ENCODE measurements at regions not wholly inside any gene's neighbourhood (a gene's known extent, or its start where the extent isn't known, plus 50 kb on each side); places are given as distances from the start of the nearest gene placed in this dataset.

- H3K4me3 ChIP-seq (ENCODE audit: control insufficient read depth, low read depth, low read length) = no peak overlapping the region
- no peak for DNase-seq (ENCODE audit: low read depth)
- TF ChIP-seq CTCF (IDR thresholded peaks at IDR 0.05; ENCODE audit: control insufficient read depth, insufficient read depth, low read depth, low read length, missing control alignments) = no peak
These were observed 225.7 kb downstream of the CDCA7 start for GRCh38 chr2:173580351-173580750.

- no peak for TF ChIP-seq CTCF (IDR thresholded peaks at IDR 0.05; ENCODE audit: control insufficient read depth, insufficient read depth, low read depth, low read length, missing control alignments)
- H3K4me3 ChIP-seq (ENCODE audit: control insufficient read depth, low read depth, low read length) = no peak overlapping the region
- DNase-seq (ENCODE audit: low read depth) = no peak
These were observed 226.3 kb downstream of the CDCA7 start for GRCh38 chr2:173580956-173581355.

- DNase-seq (ENCODE audit: low read depth) = no peak
- no peak for TF ChIP-seq CTCF (IDR thresholded peaks at IDR 0.05; ENCODE audit: control insufficient read depth, insufficient read depth, low read depth, low read length, missing control alignments)
- no peak overlapping the region for H3K4me3 ChIP-seq (ENCODE audit: control insufficient read depth, low read depth, low read length)
These were observed 228.5 kb downstream of the CDCA7 start for GRCh38 chr2:173583196-173583595.

- no peak for DNase-seq (ENCODE audit: low read depth)
- no peak overlapping the region for H3K4me3 ChIP-seq (ENCODE audit: control insufficient read depth, low read depth, low read length)
- no peak for TF ChIP-seq CTCF (IDR thresholded peaks at IDR 0.05; ENCODE audit: control insufficient read depth, insufficient read depth, low read depth, low read length, missing control alignments)
These were observed 229.3 kb downstream of the CDCA7 start for GRCh38 chr2:173584000-173584399.

GRCh38 chr2:173584676-173585458 lies 230.2 kb downstream of the CDCA7 start:
- no peak overlapping the region for H3K4me3 ChIP-seq (ENCODE audit: control insufficient read depth, low read depth, low read length)
- no peak for DNase-seq (ENCODE audit: low read depth)
- TF ChIP-seq CTCF (IDR thresholded peaks at IDR 0.05; ENCODE audit: control insufficient read depth, insufficient read depth, low read depth, low read length, missing control alignments) = no peak

GRCh38 chr2:173588931-173589369 lies 234.3 kb downstream of the CDCA7 start:
- no peak overlapping the region for H3K4me3 ChIP-seq (ENCODE audit: control insufficient read depth, low read depth, low read length)

More at GRCh38 chr2:173588931-173589369, 234.3 kb downstream of the CDCA7 start:
- no peak for TF ChIP-seq CTCF (IDR thresholded peaks at IDR 0.05; ENCODE audit: control insufficient read depth, insufficient read depth, low read depth, low read length, missing control alignments)
- DNase-seq (ENCODE audit: low read depth) = no peak

Measured in AG09309 (cell line).